ENCODE measurements at regions not wholly inside any gene's neighbourhood (a gene's known extent, or its start where the extent isn't known, plus 50 kb on each side); places are given as distances from the start of the nearest gene placed in this dataset.

DNA sequence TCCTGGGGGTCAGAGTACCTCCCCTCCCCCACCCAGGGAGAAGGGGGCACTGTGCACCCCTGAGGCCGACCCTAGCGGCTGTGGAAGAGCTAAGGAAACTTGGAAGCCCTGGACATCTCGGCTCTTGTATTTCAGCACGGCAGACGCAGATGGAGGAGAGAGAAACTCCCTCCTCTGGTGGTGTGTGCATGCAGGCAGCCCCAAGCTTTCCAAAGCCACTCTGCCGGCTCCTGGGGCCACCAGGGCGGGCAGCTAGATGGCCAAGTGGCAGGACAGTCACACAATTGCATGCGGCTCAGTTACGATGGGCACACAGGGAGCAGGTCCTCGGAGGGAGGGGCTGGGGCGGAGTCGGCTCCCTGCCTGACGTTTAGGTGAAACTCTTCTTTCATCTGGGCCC lies 195.5 kb downstream of the RBFOX3 start:
- TF ChIP-seq, protein P1, sequence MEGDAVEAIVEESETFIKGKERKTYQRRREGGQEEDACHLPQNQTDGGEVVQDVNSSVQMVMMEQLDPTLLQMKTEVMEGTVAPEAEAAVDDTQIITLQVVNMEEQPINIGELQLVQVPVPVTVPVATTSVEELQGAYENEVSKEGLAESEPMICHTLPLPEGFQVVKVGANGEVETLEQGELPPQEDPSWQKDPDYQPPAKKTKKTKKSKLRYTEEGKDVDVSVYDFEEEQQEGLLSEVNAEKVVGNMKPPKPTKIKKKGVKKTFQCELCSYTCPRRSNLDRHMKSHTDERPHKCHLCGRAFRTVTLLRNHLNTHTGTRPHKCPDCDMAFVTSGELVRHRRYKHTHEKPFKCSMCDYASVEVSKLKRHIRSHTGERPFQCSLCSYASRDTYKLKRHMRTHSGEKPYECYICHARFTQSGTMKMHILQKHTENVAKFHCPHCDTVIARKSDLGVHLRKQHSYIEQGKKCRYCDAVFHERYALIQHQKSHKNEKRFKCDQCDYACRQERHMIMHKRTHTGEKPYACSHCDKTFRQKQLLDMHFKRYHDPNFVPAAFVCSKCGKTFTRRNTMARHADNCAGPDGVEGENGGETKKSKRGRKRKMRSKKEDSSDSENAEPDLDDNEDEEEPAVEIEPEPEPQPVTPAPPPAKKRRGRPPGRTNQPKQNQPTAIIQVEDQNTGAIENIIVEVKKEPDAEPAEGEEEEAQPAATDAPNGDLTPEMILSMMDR (IDR thresholded peaks at IDR 0.05 in 8 of 11, conservative IDR thresholded peaks at IDR 0.05 in 3 of 11) = no peak
- TF ChIP-seq POLR2A (IDR thresholded peaks at IDR 0.05) = no peak
